HUES64 (cell line): ENCODE measurements at regions not wholly inside any gene's neighbourhood (a gene's known extent, or its start where the extent isn't known, plus 50 kb on each side); places are given as distances from the start of the nearest gene placed in this dataset.

Experiments used
- H3K27ac ChIP-seq: 2 replicates; pipeline ENCODE4 v1.7.0; 2013; ENCODE audit warnings: low read depth, low read length, inconsistent platforms
- H3K27me3 ChIP-seq: 2 replicates; pipeline ENCODE4 v1.6.1; 2013; ENCODE audit warnings: mild to moderate bottlenecking, low read length; ENCODE audit not compliant: insufficient read depth
- H3K36me3 ChIP-seq: 2 replicates; pipeline ENCODE4 v1.6.1; 2013; ENCODE audit warnings: mild to moderate bottlenecking, low read length; ENCODE audit not compliant: insufficient read depth
- H3K4me1 ChIP-seq: 2 replicates; pipeline ENCODE4 v1.6.1; 2013; ENCODE audit warnings: mild to moderate bottlenecking, low read length, moderate library complexity; ENCODE audit not compliant: insufficient read depth
- H3K4me3 ChIP-seq: 2 replicates; pipeline ENCODE4 v1.5.1; 2013; ENCODE audit warnings: mild to moderate bottlenecking, low read length, moderate library complexity
- H3K9ac ChIP-seq: 2 replicates; pipeline ENCODE4 v1.6.1; 2013; ENCODE audit warnings: mild to moderate bottlenecking, low read depth, low read length
- H3K9me3 ChIP-seq: 2 replicates; pipeline ENCODE4 v1.6.1; 2013; ENCODE audit warnings: low read depth, low read length; ENCODE audit not compliant: insufficient read depth
- WGBS: fragments of 150-250, 120-280 bp; methylation state at CpG from one replicate; pipeline ENCODE4 v1.1.7; 2013; ENCODE audit warnings: missing lambda C conversion rate; 5-methylcytosine and 5-hydroxymethylcytosine counted together

DNA sequence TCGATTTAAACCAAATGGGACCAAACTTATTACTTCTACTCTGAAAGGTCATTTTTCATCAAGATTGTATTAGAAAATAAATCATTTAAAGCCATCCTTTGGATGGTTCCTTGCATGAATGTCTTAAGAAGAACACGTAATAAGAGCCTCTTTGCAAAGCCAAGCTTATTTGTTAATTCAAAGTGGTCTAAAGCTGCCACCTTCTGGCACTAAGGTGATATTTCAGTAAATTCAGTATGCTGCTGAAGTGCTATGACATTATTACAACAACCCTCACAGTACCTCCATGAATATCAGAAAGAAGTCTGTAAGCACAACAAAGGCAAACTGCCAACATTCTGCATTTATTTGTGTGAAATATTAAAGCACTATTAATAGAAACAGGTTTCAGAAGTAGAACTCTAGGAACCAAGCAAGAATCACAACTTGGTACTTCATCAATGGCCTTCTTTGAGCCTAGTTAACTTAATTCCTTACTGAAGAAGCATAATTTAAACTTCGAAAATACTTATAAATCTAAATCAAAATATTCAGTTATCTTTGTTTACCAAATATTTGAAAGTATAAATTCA lies 53.1 kb upstream of the TYRP1 start:
- Histone ChIP-seq H3K36me3 (no peaks in the 10 kb centered on the region), H3K4me1 (no peaks in the 10 kb centered on the region), H3K27ac (no peak overlapping the region), H3K27me3 (no peaks in the 10 kb centered on the region), H3K4me3 (no peak overlapping the region), H3K9me3 (no peaks in the 10 kb centered on the region), H3K9ac (no peak overlapping the region)
- 58% methylated on average over 2 of the region's 3 CpGs for WGBS

DNA sequence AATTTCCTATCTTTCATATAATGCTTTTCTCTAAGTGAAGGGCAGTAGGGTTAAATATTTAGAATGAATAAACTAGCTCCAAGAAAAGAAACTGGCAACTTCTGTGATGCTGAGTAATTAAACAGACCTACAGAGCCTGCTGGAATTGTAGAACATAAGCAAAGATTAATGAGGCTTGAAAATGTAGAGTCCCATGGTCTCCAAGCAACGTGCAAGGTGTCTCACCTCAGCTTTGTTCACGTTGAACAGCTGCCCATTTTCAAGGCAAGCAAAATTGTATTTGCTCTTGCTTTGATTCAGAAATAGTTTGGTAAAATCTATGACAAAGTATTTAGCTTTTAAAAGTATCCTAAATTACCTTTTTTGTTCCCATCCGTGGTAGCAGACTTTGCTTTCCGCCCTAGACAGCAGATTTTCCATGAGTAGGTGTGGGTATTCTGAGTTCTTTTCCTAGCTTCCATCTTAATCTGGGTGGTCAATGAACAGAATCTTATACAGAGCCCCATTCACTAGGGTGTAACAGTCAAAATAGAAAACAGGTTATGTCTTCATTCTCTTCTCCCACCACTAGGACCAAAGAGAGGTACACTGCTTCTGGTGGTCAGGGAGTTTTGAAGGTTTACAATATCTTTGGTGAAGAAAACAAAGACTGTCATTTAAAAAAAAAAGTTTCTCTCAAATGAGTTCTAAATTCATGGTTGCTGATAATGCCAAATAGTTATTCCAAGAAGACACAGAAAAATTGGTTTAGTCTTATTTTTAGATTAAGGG lies 52.1 kb upstream of the TYRP1 start:
- H3K4me1 ChIP-seq = no peaks in the 10 kb centered on the region
- H3K36me3 ChIP-seq = no peaks in the 10 kb centered on the region
- no peaks in the 10 kb centered on the region for H3K9me3 ChIP-seq
- H3K4me3 ChIP-seq = no peak overlapping the region
- no peak overlapping the region for H3K9ac ChIP-seq
- no peak overlapping the region for H3K27ac ChIP-seq
- H3K27me3 ChIP-seq = no peaks in the 10 kb centered on the region
- WGBS = 87% methylated on average over 4 of the region's 4 CpGs
